Adipose tissue (tissue), 3 donors: ENCODE measurements at regions not wholly inside any gene's neighbourhood (a gene's known extent, or its start where the extent isn't known, plus 50 kb on each side); places are given as distances from the start of the nearest gene placed in this dataset.

Experiments used
- H3K27ac ChIP-seq: one replicate; pipeline ENCODE4 v1.5.1; 2013; ENCODE audit warnings: low read depth, low read length
- WGBS, 3 donors: extraction: QIAGEN DNeasy Blood & Tissue Kit; methylation state at CpG; one replicate each; pipeline ENCODE4 v1.1.7; 2013; 5-methylcytosine and 5-hydroxymethylcytosine counted together
- donor health status: healthy with polysubstance abuse.
- donor health status: Bipolar disorder and iron deficiency.
- donor health status: healthy.

DNA sequence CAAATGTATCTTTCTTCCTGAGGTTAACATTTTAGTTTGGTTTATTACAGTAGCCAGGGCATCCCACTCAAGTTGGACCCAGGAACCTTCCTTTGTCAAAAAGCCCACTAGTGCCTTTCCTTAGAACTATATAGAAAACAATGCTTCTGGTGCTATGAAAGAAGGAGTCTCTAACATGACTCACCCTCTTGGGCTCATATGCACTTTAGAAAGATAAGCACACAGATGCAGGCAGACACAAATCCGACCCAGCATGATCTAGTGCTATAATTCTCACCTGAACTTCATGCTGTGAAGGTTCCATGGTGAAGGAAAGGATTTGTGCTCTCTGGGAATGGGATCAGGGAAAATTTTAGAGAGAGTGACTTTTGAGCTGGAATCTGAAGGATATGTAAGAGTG, 289.4 kb downstream of the ANKRD50 start:
- WGBS, 3 donors: 71 to 73% (median 71%) methylated on average over 1 of the region's 1 CpG

GRCh38 chr4:124426279-124426678, 286.3 kb downstream of the ANKRD50 start:
- WGBS, 3 donors: 0% methylated on average over 1 of the region's 1 CpG
- no peak overlapping the region for H3K27ac ChIP-seq

More for the DNA sequence above, 289.4 kb downstream of the ANKRD50 start:
- no peak overlapping the region for H3K27ac ChIP-seq

- 68 to 85% (median 74%) methylated on average over 1 of the region's 1 CpG for WGBS, 3 donors
- H3K27ac ChIP-seq: no peak overlapping the region
Measured at GRCh38 chr4:124427095-124427767, 285.3 kb downstream of the ANKRD50 start.

- no peak overlapping the region for H3K27ac ChIP-seq
- 81 to 91% (median 84%) methylated on average over 2 of the region's 2 CpGs for WGBS, 3 donors
Measured at GRCh38 chr4:124428648-124429047, 283.9 kb downstream of the ANKRD50 start.

DNA sequence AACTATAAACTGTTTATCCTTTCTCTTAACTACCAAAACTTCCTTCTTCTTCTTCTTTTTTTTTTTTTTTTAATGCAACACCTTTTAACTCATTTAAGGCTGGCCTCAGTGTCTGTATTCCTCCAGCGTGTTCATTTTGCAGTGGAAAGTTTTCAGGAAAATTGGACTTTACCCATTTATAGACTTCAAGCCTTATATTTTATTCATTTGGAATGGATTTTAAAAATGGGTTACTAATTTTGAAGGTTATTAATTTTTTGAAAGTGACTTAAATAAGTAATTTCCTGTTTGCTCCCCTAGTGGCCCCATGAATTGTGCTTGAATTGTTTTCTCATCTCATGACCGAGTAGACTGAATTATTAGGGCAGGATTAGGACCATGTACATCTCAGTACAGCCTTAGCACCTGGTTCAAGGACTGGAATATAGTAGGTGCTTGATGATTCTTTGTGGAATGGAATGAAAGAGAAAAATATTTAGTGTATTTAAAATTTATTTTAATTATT, 282.7 kb downstream of the ANKRD50 start:
- 52 to 73% (median 59%) methylated on average over 2 of the region's 2 CpGs for WGBS, 3 donors
- H3K27ac ChIP-seq: no peak overlapping the region

GRCh38 chr4:124431653-124432192, 280.8 kb downstream of the ANKRD50 start:
- no peak overlapping the region for H3K27ac ChIP-seq
- 65 to 86% (median 80%) methylated on average over 2 of the region's 2 CpGs for WGBS, 3 donors

GRCh38 chr4:124432500-124432899, 280.0 kb downstream of the ANKRD50 start:
- H3K27ac ChIP-seq: no peak overlapping the region
- WGBS, 3 donors: 31 to 58% (median 45%) methylated on average over 4 of the region's 4 CpGs

- WGBS, 3 donors: 91 to 92% (median 91%) methylated on average over 3 of the region's 3 CpGs
- no peak overlapping the region for H3K27ac ChIP-seq
Measured at GRCh38 chr4:124433044-124433443, 279.5 kb downstream of the ANKRD50 start.

- 93 to 95% (median 94%) methylated on average over 8 of the region's 8 CpGs for WGBS, 3 donors
- H3K27ac ChIP-seq: no peak overlapping the region
Measured at GRCh38 chr4:124433500-124433899, 279.0 kb downstream of the ANKRD50 start.

GRCh38 chr4:124435274-124435950, 277.1 kb downstream of the ANKRD50 start:
- 44 to 70% (median 50%) methylated on average over 2 of the region's 2 CpGs for WGBS, 3 donors
- no peak overlapping the region for H3K27ac ChIP-seq

GRCh38 chr4:124437853-124438495, 274.6 kb downstream of the ANKRD50 start:
- no peak overlapping the region for H3K27ac ChIP-seq

DNA sequence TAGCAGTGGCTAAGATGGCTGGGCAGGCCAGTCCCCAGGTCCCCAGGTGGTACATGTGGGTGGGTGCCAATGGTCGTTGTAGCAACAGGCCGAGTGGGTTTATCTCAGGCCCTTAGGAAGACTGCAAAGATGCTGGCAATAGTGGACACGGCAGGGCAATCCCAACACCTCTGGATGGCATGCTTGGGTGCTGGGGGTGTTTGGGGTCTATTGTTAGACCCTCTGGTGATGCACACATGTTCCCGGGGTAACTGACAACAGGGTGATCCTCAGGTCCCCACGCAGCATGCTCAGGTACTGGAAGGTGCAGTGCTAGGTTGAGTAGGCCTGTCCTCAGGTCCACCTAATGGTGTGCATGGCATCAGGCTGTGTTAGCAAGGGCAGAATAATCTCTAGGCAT, 267.5 kb downstream of the ANKRD50 start:
- no peak overlapping the region for H3K27ac ChIP-seq
- WGBS, 3 donors: 89 to 95% (median 93%) methylated on average over 5 of the region's 5 CpGs

DNA sequence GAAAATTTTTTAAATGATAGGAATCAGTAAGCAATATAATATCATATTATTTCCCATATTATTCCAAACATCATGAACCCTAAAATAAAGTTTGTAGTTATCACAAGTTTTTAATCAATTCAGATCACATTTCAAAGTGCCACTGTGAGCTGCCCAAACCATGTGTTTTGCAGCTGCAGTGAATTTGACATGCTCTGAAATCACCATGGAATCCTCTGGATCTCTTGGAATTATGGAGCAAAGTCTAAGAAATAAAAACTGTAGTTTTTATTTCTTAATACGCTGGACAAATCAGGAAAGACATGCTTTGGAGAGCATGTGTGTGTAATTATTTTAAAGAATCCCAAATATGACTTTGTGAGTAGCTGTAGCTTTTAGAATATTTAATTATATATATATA, 262.7 kb downstream of the ANKRD50 start:
- 92 to 97% (median 93%) methylated on average over 1 of the region's 1 CpG for WGBS, 3 donors
- H3K27ac ChIP-seq: no peak overlapping the region

GRCh38 chr4:124450851-124451250, 261.7 kb downstream of the ANKRD50 start:
- no peak overlapping the region for H3K27ac ChIP-seq
- 74 to 86% (median 81%) methylated on average over 2 of the region's 2 CpGs for WGBS, 3 donors

DNA sequence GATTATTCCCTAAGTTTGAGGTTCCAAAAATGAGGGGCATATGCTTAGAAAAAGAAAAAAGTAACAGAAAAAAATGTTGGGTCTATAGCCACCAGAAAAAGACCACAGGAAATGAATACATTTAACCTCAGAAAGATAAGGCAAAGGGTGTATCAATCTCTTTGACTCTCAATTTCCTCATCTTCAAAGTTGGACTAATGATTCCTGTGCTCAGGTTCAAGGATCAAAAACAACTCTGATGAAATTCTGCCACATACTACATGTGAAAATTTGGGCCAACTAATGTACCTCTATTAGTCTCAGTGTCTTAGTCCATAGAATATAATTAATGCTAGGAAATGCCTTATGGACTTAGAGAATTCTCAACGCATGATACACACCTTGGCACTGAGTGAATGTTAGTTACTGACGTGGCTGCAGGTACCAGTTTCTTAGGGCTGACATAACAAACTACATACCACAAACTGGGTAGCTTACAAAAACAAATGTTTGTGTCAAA, 257.7 kb downstream of the ANKRD50 start:
- H3K27ac ChIP-seq: no peak overlapping the region
- WGBS, 3 donors: 85 to 93% (median 89%) methylated on average over 2 of the region's 2 CpGs

- WGBS, 3 donors: 91 to 92% (median 92%) methylated on average over 3 of the region's 3 CpGs
Measured at GRCh38 chr4:124455671-124456070, 256.9 kb downstream of the ANKRD50 start.

DNA sequence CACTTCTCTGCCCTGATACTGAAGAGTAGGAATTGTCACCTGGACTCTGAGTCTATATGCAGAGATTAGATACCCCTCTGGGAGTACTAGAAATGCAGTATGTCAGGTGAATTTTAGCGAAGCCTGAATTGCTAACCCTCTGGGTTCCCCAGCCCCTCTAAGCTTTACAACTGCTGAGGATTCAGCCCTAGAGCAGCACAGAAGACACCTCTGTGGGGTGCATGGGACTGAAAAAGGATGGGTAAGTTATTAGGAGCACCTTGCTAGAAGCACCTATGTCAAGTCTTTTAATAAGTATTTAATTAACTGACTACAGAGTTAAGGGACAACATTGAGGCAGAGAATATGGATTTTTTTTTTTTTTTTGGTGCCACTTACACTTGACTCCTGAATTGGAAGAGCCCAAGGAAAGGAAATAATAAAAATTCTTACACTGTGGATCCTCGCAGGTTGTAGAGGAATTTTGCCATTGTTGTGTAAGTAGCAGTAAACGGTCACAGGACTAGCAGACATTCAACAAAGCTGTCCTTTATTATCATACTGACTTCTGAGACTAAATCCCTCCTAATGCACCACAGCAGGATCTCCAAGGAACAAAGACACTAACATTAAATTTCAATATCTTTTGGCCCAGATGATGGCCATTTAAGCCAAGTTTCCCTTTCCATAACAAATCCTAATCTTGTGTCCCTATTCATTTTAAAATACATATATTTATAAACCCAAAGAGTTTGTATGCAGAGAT, 253.2 kb downstream of the ANKRD50 start:
- H3K27ac ChIP-seq: no peak overlapping the region
- 61 to 74% (median 73%) methylated on average over 3 of the region's 3 CpGs for WGBS, 3 donors

More at GRCh38 chr4:124455671-124456070, 256.9 kb downstream of the ANKRD50 start:
- H3K27ac ChIP-seq: no peak overlapping the region

GRCh38 chr4:124459941-124460310, 252.6 kb downstream of the ANKRD50 start:
- 47 to 58% (median 51%) methylated on average over 5 of the region's 5 CpGs for WGBS, 3 donors
- H3K27ac ChIP-seq: no peak overlapping the region
